ENCODE measurements at regions not wholly inside any gene's neighbourhood (a gene's known extent, or its start where the extent isn't known, plus 50 kb on each side); places are given as distances from the start of the nearest gene placed in this dataset.

DNA sequence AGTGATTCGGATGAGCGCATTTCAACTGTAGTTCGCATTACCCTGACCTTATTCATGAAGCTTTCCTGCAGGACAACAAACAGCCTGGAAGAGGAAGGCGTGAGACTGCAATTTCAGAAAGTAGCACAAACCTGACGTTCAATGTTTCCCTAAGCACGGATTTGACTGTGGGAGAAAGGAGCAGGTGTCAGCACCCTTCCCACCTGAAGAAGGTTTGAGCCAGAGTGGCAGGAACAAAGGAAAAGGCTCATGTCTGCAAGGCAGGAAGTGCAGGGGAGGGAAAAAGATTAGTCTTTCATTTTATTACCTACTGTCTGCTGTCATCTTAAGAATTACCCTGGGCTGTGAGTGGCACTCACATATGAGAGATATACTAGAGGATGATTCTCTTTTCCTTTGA lies 114.0 kb downstream of the MED10 start:
- no peak overlapping the region for H3K4me3 ChIP-seq (ENCODE audit: control insufficient read depth, low read depth, low read length)
- DNase-seq (ENCODE audit: low read depth) = no peak

GRCh38 chr5:6262651-6263363 lies 115.5 kb downstream of the MED10 start:
- TF ChIP-seq, protein P1, sequence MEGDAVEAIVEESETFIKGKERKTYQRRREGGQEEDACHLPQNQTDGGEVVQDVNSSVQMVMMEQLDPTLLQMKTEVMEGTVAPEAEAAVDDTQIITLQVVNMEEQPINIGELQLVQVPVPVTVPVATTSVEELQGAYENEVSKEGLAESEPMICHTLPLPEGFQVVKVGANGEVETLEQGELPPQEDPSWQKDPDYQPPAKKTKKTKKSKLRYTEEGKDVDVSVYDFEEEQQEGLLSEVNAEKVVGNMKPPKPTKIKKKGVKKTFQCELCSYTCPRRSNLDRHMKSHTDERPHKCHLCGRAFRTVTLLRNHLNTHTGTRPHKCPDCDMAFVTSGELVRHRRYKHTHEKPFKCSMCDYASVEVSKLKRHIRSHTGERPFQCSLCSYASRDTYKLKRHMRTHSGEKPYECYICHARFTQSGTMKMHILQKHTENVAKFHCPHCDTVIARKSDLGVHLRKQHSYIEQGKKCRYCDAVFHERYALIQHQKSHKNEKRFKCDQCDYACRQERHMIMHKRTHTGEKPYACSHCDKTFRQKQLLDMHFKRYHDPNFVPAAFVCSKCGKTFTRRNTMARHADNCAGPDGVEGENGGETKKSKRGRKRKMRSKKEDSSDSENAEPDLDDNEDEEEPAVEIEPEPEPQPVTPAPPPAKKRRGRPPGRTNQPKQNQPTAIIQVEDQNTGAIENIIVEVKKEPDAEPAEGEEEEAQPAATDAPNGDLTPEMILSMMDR (IDR thresholded peaks at IDR 0.05; ENCODE audit: control insufficient read depth, insufficient read depth, low read depth, low read length, missing control alignments) = no peak
- H3K4me3 ChIP-seq (ENCODE audit: control insufficient read depth, low read depth, low read length) = no peak overlapping the region
- DNase-seq (ENCODE audit: low read depth) = no peak

More for the DNA sequence above, 114.0 kb downstream of the MED10 start:
- TF ChIP-seq, protein P1 (IDR thresholded peaks at IDR 0.05; ENCODE audit: control insufficient read depth, insufficient read depth, low read depth, low read length, missing control alignments) = no peak

GRCh38 chr5:6261668-6262067 lies 116.7 kb downstream of the MED10 start:
- no peak for DNase-seq (ENCODE audit: low read depth)
- TF ChIP-seq, protein P1 (IDR thresholded peaks at IDR 0.05; ENCODE audit: control insufficient read depth, insufficient read depth, low read depth, low read length, missing control alignments) = no peak
- no peak overlapping the region for H3K4me3 ChIP-seq (ENCODE audit: control insufficient read depth, low read depth, low read length)

DNA sequence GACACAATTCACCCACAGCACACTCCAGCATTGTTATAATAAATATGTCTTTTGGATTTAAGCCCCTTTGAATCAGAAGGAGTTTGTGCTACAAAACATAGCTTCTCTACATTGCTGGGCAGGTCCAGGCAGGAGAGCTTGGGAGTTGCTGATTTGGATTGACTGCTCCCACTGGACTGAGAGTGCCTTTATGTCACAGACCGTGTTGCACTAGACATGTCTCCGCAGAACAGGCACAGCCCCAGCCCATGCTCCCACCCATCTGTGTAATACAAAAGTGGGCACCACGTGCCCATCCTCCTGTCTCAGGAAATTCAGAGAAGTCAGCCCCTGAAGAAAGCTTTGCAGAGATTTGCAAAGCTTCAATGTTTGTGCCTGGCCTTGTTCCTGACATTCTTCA lies 117.1 kb downstream of the MED10 start:
- TF ChIP-seq, protein P1 (IDR thresholded peaks at IDR 0.05; ENCODE audit: control insufficient read depth, insufficient read depth, low read depth, low read length, missing control alignments) = no peak
- H3K4me3 ChIP-seq (ENCODE audit: control insufficient read depth, low read depth, low read length) = no peak overlapping the region
- no peak for DNase-seq (ENCODE audit: low read depth)

DNA sequence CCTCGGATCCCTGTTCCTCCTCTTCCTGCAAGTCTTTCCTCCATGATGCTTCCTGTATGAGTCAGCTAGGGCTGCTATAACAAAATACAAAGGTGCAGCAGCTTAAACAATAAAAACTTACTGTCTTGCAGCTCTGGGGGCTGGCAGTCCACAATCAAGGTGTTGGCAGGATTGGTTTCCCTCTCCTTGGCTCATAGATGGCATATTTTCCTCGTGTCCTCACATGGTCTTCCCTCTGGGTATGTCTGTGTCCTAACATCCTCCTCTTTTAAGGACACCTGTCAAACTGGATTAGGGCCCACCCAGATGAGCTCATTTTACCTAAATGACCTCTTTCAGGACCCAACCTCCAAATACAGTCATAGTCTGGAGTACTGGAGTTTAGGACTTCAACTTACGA lies 117.5 kb downstream of the MED10 start:
- TF ChIP-seq, protein P1 (IDR thresholded peaks at IDR 0.05; ENCODE audit: control insufficient read depth, insufficient read depth, low read depth, low read length, missing control alignments) = no peak
- no peak for DNase-seq (ENCODE audit: low read depth)
- H3K4me3 ChIP-seq (ENCODE audit: control insufficient read depth, low read depth, low read length) = no peak overlapping the region

- TF ChIP-seq, protein P1 (IDR thresholded peaks at IDR 0.05; ENCODE audit: control insufficient read depth, insufficient read depth, low read depth, low read length, missing control alignments) = no peak
- no peak overlapping the region for H3K4me3 ChIP-seq (ENCODE audit: control insufficient read depth, low read depth, low read length)
- no peak for DNase-seq (ENCODE audit: low read depth)
These were observed 121.4 kb downstream of the MED10 start for GRCh38 chr5:6256901-6257300.

All from AG09309 (cell line).